ENCODE measurements at regions not wholly inside any gene's neighbourhood (a gene's known extent, or its start where the extent isn't known, plus 50 kb on each side); places are given as distances from the start of the nearest gene placed in this dataset.

- Histone ChIP-seq H3K27me3 (ENCODE audit: control insufficient read depth, insufficient read depth, low read length) (no peaks in the 10 kb centered on the region), H3K4me3 (ENCODE audit: low read depth, low read length) (no peak overlapping the region), H3K36me3 (ENCODE audit: control insufficient read depth, insufficient read depth, low read length) (no peaks in the 10 kb centered on the region)
- no peak for FAIRE-seq
- no peak for TF ChIP-seq CTCF (IDR thresholded peaks at IDR 0.05; ENCODE audit: insufficient read depth, low read length, severe bottlenecking)
- no peak for DNase-seq (ENCODE audit: low read depth)
Measured at GRCh38 chr14:85124631-85125290, 405.2 kb upstream of the FLRT2 start.

DNA sequence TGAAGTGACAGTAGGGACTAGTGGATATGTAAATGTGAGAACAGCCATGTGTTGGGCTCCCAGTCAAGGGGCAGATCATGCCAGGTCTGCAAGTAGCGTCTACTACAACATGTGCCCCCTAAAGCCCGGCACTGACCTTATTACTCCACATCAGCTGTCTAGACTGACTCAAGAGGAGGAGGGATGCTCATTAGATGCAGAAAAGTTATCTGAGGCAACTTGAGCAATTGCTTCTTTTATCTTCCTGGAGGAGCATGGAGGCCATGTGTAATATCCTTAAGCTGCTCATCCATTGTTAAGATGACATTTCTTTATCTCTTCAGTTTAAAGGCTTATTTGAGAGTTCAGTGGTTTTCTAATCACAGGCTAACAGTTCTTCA, 404.7 kb upstream of the FLRT2 start:
- H3K27me3 ChIP-seq (ENCODE audit: control insufficient read depth, insufficient read depth, low read length), result no peaks in the 10 kb centered on the region
- FAIRE-seq (no peak), DNase-seq (ENCODE audit: low read depth) (no peak)
- TF ChIP-seq CTCF (IDR thresholded peaks at IDR 0.05; ENCODE audit: insufficient read depth, low read length, severe bottlenecking), result no peak
- no peaks in the 10 kb centered on the region for H3K36me3 ChIP-seq (ENCODE audit: control insufficient read depth, insufficient read depth, low read length)
- no peak overlapping the region for H3K4me3 ChIP-seq (ENCODE audit: low read depth, low read length)

DNA sequence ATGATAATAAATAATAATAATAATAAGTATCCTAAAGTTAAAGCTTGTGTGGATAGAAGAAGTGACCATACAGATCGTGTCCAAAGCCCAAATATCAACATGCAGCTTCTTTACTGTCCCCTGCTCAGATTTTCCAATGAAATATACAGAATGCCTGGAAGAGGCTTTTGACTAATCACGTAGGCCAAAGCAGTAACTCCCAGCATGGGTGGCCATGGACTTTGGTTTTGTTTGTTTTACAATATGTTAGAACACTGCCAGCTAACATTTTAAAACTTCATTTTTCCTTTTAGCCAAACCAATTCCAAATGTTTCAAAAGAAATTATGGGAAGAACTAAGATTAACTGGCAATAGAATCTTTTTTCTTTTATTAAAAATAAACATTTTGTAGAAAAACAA, 400.0 kb upstream of the FLRT2 start:
- no peak overlapping the region for H3K4me3 ChIP-seq (ENCODE audit: low read depth, low read length)
- no peak for TF ChIP-seq CTCF (IDR thresholded peaks at IDR 0.05; ENCODE audit: insufficient read depth, low read length, severe bottlenecking)
- H3K36me3 ChIP-seq (ENCODE audit: control insufficient read depth, insufficient read depth, low read length), result no peaks in the 10 kb centered on the region
- no peak for DNase-seq (ENCODE audit: low read depth)
- no peaks in the 10 kb centered on the region for H3K27me3 ChIP-seq (ENCODE audit: control insufficient read depth, insufficient read depth, low read length)
- no peak for FAIRE-seq

GRCh38 chr14:85131226-85131922, 398.6 kb upstream of the FLRT2 start:
- Histone ChIP-seq H3K27me3 (ENCODE audit: control insufficient read depth, insufficient read depth, low read length) (no peaks in the 10 kb centered on the region), H3K4me3 (ENCODE audit: low read depth, low read length) (no peak overlapping the region), H3K36me3 (ENCODE audit: control insufficient read depth, insufficient read depth, low read length) (no peaks in the 10 kb centered on the region)
- DNase-seq (ENCODE audit: low read depth) (peak; percentile 47), FAIRE-seq (no peak)
- TF ChIP-seq CTCF (IDR thresholded peaks at IDR 0.05; ENCODE audit: insufficient read depth, low read length, severe bottlenecking), result peak; percentile 71

- TF ChIP-seq CTCF (IDR thresholded peaks at IDR 0.05; ENCODE audit: insufficient read depth, low read length, severe bottlenecking), result no peak
- no peaks in the 10 kb centered on the region for H3K27me3 ChIP-seq (ENCODE audit: control insufficient read depth, insufficient read depth, low read length)
- DNase-seq (ENCODE audit: low read depth) (no peak), FAIRE-seq (no peak)
- no peak overlapping the region for H3K4me3 ChIP-seq (ENCODE audit: low read depth, low read length)
- no peaks in the 10 kb centered on the region for H3K36me3 ChIP-seq (ENCODE audit: control insufficient read depth, insufficient read depth, low read length)
Measured at GRCh38 chr14:85142982-85143381, 387.0 kb upstream of the FLRT2 start.
